Fibroblast of lung (primary cell): ENCODE measurements at regions not wholly inside any gene's neighbourhood (a gene's known extent, or its start where the extent isn't known, plus 50 kb on each side); places are given as distances from the start of the nearest gene placed in this dataset.

ENCODE experiments used
- EZH2 ChIP-seq: IDR thresholded peaks from 2 replicates; pipeline ENCODE4 v1.5.1; 2012; ENCODE audit warnings: low read length, control low read depth, mild to moderate bottlenecking; ENCODE audit errors: missing control alignments
- TF ChIP-seq, protein P1 (sequence below), 2 donors: IDR thresholded peaks in 1 of 2; conservative IDR thresholded peaks in 1 of 2; 1 replicate in 1 of 2; 2 replicates in 1 of 2; pipeline ENCODE4 v1.5.1; 2011 to 2012; ENCODE audit warnings: low read length in 2 of 2, control low read depth in 1 of 2, inconsistent platforms in 1 of 2, low read depth in 1 of 2, mild to moderate bottlenecking in 1 of 2

DNA sequence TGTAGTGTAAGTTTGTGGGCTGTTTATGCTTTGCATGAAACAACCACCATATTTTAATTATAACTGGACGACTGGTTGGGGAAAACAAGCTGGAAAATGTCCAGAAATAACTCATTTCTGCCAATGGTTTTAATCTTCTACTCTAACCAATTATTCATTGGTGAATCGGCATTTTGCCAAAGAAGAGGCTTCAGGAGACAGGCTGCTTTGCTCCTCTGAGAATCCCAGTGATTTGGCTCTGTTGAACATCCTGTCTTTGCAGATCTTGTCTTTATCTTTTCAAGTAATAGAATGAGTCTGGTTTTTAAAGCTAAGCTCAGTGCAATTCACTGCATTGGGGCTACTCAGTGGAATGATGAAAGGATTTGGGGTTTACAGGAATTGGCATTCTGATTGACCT is 109.6 kb downstream of the APOB start:
- TF ChIP-seq, protein P1, sequence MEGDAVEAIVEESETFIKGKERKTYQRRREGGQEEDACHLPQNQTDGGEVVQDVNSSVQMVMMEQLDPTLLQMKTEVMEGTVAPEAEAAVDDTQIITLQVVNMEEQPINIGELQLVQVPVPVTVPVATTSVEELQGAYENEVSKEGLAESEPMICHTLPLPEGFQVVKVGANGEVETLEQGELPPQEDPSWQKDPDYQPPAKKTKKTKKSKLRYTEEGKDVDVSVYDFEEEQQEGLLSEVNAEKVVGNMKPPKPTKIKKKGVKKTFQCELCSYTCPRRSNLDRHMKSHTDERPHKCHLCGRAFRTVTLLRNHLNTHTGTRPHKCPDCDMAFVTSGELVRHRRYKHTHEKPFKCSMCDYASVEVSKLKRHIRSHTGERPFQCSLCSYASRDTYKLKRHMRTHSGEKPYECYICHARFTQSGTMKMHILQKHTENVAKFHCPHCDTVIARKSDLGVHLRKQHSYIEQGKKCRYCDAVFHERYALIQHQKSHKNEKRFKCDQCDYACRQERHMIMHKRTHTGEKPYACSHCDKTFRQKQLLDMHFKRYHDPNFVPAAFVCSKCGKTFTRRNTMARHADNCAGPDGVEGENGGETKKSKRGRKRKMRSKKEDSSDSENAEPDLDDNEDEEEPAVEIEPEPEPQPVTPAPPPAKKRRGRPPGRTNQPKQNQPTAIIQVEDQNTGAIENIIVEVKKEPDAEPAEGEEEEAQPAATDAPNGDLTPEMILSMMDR (conservative IDR thresholded peaks at IDR 0.05 in 1 of 2, IDR thresholded peaks at IDR 0.05 in 1 of 2; ENCODE audit: low read depth in 1 of 2, low read length in 2 of 2) = no peak
- no peak for TF ChIP-seq EZH2
